CD8-positive, alpha-beta memory T cell (primary cell): ENCODE measurements at regions not wholly inside any gene's neighbourhood (a gene's known extent, or its start where the extent isn't known, plus 50 kb on each side); places are given as distances from the start of the nearest gene placed in this dataset.

Experiments
- CTCF ChIA-PET: fragments of 350-600 bp; sonication (Branson Sonifier 250); formaldehyde crosslinking; loops from one replicate; lab custom pipeline; 2021; ENCODE audit warnings: antibody characterized with exemption; lab: Charles Lee
- POLR2A ChIA-PET: fragments of 350-600 bp; sonication (Branson Sonifier 250); formaldehyde crosslinking; loops from one replicate; lab custom pipeline; 2021; ENCODE audit warnings: antibody characterized with exemption; lab: Charles Lee
- DNase-seq, 5 donors: peaks; one replicate each; pipeline versions ENCODE4 v3.0.0 to v3.0.0-alpha.2; 2020 to 2022; ENCODE audit warnings: mixed read lengths in 1 of 5
- H3K27ac ChIP-seq: one replicate; pipeline ENCODE4 v1.7.0; 2013; ENCODE audit warnings: low read depth, mild to moderate bottlenecking, low read length, moderate library complexity
- H3K27me3 ChIP-seq: 2 replicates; pipeline ENCODE4 v1.7.0; 2013; ENCODE audit warnings: low read length, mild to moderate bottlenecking; ENCODE audit not compliant: insufficient read depth, poor library complexity, severe bottlenecking
- H3K36me3 ChIP-seq: 2 replicates; pipeline ENCODE4 v1.7.0; 2013; ENCODE audit warnings: mild to moderate bottlenecking, low read length, moderate library complexity; ENCODE audit not compliant: insufficient read depth
- H3K4me1 ChIP-seq: 2 replicates; pipeline ENCODE4 v1.7.0; 2013; ENCODE audit warnings: mild to moderate bottlenecking, low read length, moderate library complexity; ENCODE audit not compliant: insufficient read depth
- H3K4me3 ChIP-seq: 2 replicates; pipeline ENCODE4 v1.7.0; 2013; ENCODE audit warnings: mild to moderate bottlenecking, low read length
- H3K9me3 ChIP-seq: 2 replicates; pipeline ENCODE4 v1.7.0; 2013; ENCODE audit warnings: mild to moderate bottlenecking, low read length
- H3K27ac Mint-ChIP-seq, 8 donors: one replicate each; pipeline ENCODE4 v1.8.0; 2020 to 2021; ENCODE audit warnings: mixed read lengths in 8 of 8, mild to moderate bottlenecking in 6 of 8, inconsistent platforms in 3 of 8, moderate library complexity in 3 of 8
- H3K27me3 Mint-ChIP-seq, 2 donors: one replicate each; pipeline ENCODE4 v1.8.0; 2020 to 2021; ENCODE audit warnings: mixed read lengths in 2 of 2, mild to moderate bottlenecking in 1 of 2, moderate library complexity in 1 of 2
- H3K36me3 Mint-ChIP-seq, 3 donors: one replicate each; pipeline ENCODE4 v1.8.0; 2020 to 2021; ENCODE audit warnings: mixed read lengths in 3 of 3, inconsistent platforms in 1 of 3, mild to moderate bottlenecking in 1 of 3
- H3K4me1 Mint-ChIP-seq, 3 donors: one replicate each; pipeline ENCODE4 v1.8.0; 2020 to 2021; ENCODE audit warnings: mixed read lengths in 3 of 3, inconsistent platforms in 1 of 3, mild to moderate bottlenecking in 1 of 3
- H3K4me3 Mint-ChIP-seq, 7 donors: one replicate each; pipeline ENCODE4 v1.8.0; 2020 to 2021; ENCODE audit warnings: mixed read lengths in 7 of 7, mild to moderate bottlenecking in 6 of 7, moderate library complexity in 4 of 7, inconsistent platforms in 2 of 7
- H3K9me3 Mint-ChIP-seq, 5 donors: one replicate each; pipeline ENCODE4 v1.8.0; 2020 to 2022; ENCODE audit warnings: mixed read lengths in 5 of 5, mild to moderate bottlenecking in 3 of 5, moderate library complexity in 2 of 5, inconsistent platforms in 1 of 5

- no peak for DNase-seq
- H3K36me3 Mint-ChIP-seq, result no peaks in the 10 kb centered on the region
- Histone ChIP-seq H3K27me3 (no peaks in the 10 kb centered on the region), H3K4me3 (no peak overlapping the region), H3K27ac (no peak overlapping the region), H3K36me3 (no peaks in the 10 kb centered on the region), H3K4me1 (no peaks in the 10 kb centered on the region), H3K9me3 (no peaks in the 10 kb centered on the region)
- no peaks in the 10 kb centered on the region for H3K27me3 Mint-ChIP-seq
- ChIA-PET POLR2A (no interaction called here), CTCF (no interaction called here)
- no peak overlapping the region for H3K4me3 Mint-ChIP-seq
- H3K4me1 Mint-ChIP-seq, result no peaks in the 10 kb centered on the region
- H3K9me3 Mint-ChIP-seq, result no peaks in the 10 kb centered on the region
- no peak overlapping the region for H3K27ac Mint-ChIP-seq
Observed at GRCh38 chr6:82078286-82078908, 169.1 kb downstream of the IBTK start.

- POLR2A ChIA-PET, result no interaction called here
- CTCF ChIA-PET, result no interaction called here
- no peaks in the 10 kb centered on the region for H3K27me3 ChIP-seq
- no peak overlapping the region for H3K27ac ChIP-seq
- Mint-ChIP-seq H3K27me3 (no peaks in the 10 kb centered on the region), H3K9me3 (no peaks in the 10 kb centered on the region), H3K27ac (peak overlapping the region in 1 of 8 donors; percentile 12), H3K4me3 (no peak overlapping the region), H3K4me1 (no peaks in the 10 kb centered on the region), H3K36me3 (no peaks in the 10 kb centered on the region)
- H3K4me1 ChIP-seq, result no peaks in the 10 kb centered on the region
- H3K4me3 ChIP-seq, result no peak overlapping the region
- H3K9me3 ChIP-seq, result no peaks in the 10 kb centered on the region
- no peaks in the 10 kb centered on the region for H3K36me3 ChIP-seq
- DNase-seq, result no peak
Observed at GRCh38 chr6:82076916-82077315, 170.6 kb downstream of the IBTK start.

GRCh38 chr6:82074556-82074955, 173.0 kb downstream of the IBTK start:
- H3K27me3 ChIP-seq, result no peaks in the 10 kb centered on the region
- no peak overlapping the region for H3K4me3 Mint-ChIP-seq

GRCh38 chr6:82073484-82073883, 174.1 kb downstream of the IBTK start:
- no peak overlapping the region for H3K4me3 ChIP-seq
- Mint-ChIP-seq H3K4me1 (no peaks in the 10 kb centered on the region), H3K27me3 (no peaks in the 10 kb centered on the region), H3K9me3 (no peaks in the 10 kb centered on the region), H3K4me3 (no peak overlapping the region), H3K36me3 (no peaks in the 10 kb centered on the region), H3K27ac (no peak overlapping the region)
- no peaks in the 10 kb centered on the region for H3K4me1 ChIP-seq
- H3K36me3 ChIP-seq, result no peaks in the 10 kb centered on the region
- POLR2A ChIA-PET, result no interaction called here
- CTCF ChIA-PET, result no interaction called here
- no peaks in the 10 kb centered on the region for H3K27me3 ChIP-seq
- DNase-seq, result no peak
- no peaks in the 10 kb centered on the region for H3K9me3 ChIP-seq
- no peak overlapping the region for H3K27ac ChIP-seq

More at GRCh38 chr6:82074556-82074955, 173.0 kb downstream of the IBTK start:
- Histone ChIP-seq H3K4me3 (no peak overlapping the region), H3K9me3 (no peaks in the 10 kb centered on the region), H3K36me3 (no peaks in the 10 kb centered on the region), H3K4me1 (no peaks in the 10 kb centered on the region), H3K27ac (no peak overlapping the region)
- H3K36me3 Mint-ChIP-seq, result no peaks in the 10 kb centered on the region
- no peak overlapping the region for H3K27ac Mint-ChIP-seq
- ChIA-PET CTCF (no interaction called here), POLR2A (no interaction called here)
- no peaks in the 10 kb centered on the region for H3K4me1 Mint-ChIP-seq
- DNase-seq, result no peak
- H3K27me3 Mint-ChIP-seq, result no peaks in the 10 kb centered on the region
- no peaks in the 10 kb centered on the region for H3K9me3 Mint-ChIP-seq

GRCh38 chr6:82072751-82073150, 174.8 kb downstream of the IBTK start:
- no peaks in the 10 kb centered on the region for H3K27me3 Mint-ChIP-seq
- H3K9me3 Mint-ChIP-seq, result no peaks in the 10 kb centered on the region
- Histone ChIP-seq H3K27me3 (no peaks in the 10 kb centered on the region), H3K36me3 (no peaks in the 10 kb centered on the region), H3K9me3 (no peaks in the 10 kb centered on the region), H3K27ac (no peak overlapping the region), H3K4me1 (no peaks in the 10 kb centered on the region), H3K4me3 (no peak overlapping the region)
- no peak overlapping the region for H3K4me3 Mint-ChIP-seq
- H3K27ac Mint-ChIP-seq, result no peak overlapping the region
- no peaks in the 10 kb centered on the region for H3K4me1 Mint-ChIP-seq
- DNase-seq, result no peak
- ChIA-PET CTCF (no interaction called here), POLR2A (no interaction called here)
- H3K36me3 Mint-ChIP-seq, result no peaks in the 10 kb centered on the region

GRCh38 chr6:82072121-82072521, 175.4 kb downstream of the IBTK start:
- H3K4me1 Mint-ChIP-seq, result no peaks in the 10 kb centered on the region
- CTCF ChIA-PET, result no interaction called here
- no peaks in the 10 kb centered on the region for H3K4me1 ChIP-seq
- POLR2A ChIA-PET, result no interaction called here
- no peak overlapping the region for H3K27ac ChIP-seq
- H3K27me3 Mint-ChIP-seq, result no peaks in the 10 kb centered on the region
- no peaks in the 10 kb centered on the region for H3K9me3 Mint-ChIP-seq
- no peak for DNase-seq
- H3K27me3 ChIP-seq, result no peaks in the 10 kb centered on the region
- H3K36me3 Mint-ChIP-seq, result no peaks in the 10 kb centered on the region
- H3K4me3 ChIP-seq, result no peak overlapping the region
- no peak overlapping the region for H3K27ac Mint-ChIP-seq
- H3K9me3 ChIP-seq, result no peaks in the 10 kb centered on the region
- H3K36me3 ChIP-seq, result no peaks in the 10 kb centered on the region
- H3K4me3 Mint-ChIP-seq, result no peak overlapping the region

- Mint-ChIP-seq H3K36me3 (no peaks in the 10 kb centered on the region), H3K27me3 (no peaks in the 10 kb centered on the region), H3K4me3 (no peak overlapping the region), H3K9me3 (no peaks in the 10 kb centered on the region), H3K27ac (no peak overlapping the region), H3K4me1 (no peaks in the 10 kb centered on the region)
- H3K36me3 ChIP-seq, result no peaks in the 10 kb centered on the region
- no peak for DNase-seq
- H3K9me3 ChIP-seq, result no peaks in the 10 kb centered on the region
- no peaks in the 10 kb centered on the region for H3K27me3 ChIP-seq
- no peak overlapping the region for H3K4me3 ChIP-seq
- H3K27ac ChIP-seq, result no peak overlapping the region
- H3K4me1 ChIP-seq, result no peaks in the 10 kb centered on the region
- CTCF ChIA-PET, result no interaction called here
- POLR2A ChIA-PET, result no interaction called here
Observed at GRCh38 chr6:82068721-82069120, 178.8 kb downstream of the IBTK start.

GRCh38 chr6:82066991-82067411, 180.5 kb downstream of the IBTK start:
- Mint-ChIP-seq H3K9me3 (no peaks in the 10 kb centered on the region), H3K36me3 (no peaks in the 10 kb centered on the region), H3K4me1 (no peaks in the 10 kb centered on the region), H3K27me3 (no peaks in the 10 kb centered on the region), H3K4me3 (no peak overlapping the region), H3K27ac (no peak overlapping the region)
- Histone ChIP-seq H3K27me3 (no peaks in the 10 kb centered on the region), H3K4me3 (no peak overlapping the region), H3K4me1 (no peaks in the 10 kb centered on the region), H3K27ac (no peak overlapping the region), H3K9me3 (no peaks in the 10 kb centered on the region), H3K36me3 (no peaks in the 10 kb centered on the region)
- ChIA-PET CTCF (no interaction called here), POLR2A (no interaction called here)
- DNase-seq, result no peak

- CTCF ChIA-PET, result no interaction called here
- no peak overlapping the region for H3K27ac Mint-ChIP-seq
Observed at GRCh38 chr6:82066196-82066595, 181.3 kb downstream of the IBTK start.

More at GRCh38 chr6:82066196-82066595, 181.3 kb downstream of the IBTK start:
- H3K4me3 ChIP-seq, result no peak overlapping the region
- no peaks in the 10 kb centered on the region for H3K36me3 ChIP-seq
- POLR2A ChIA-PET, result no interaction called here
- no peaks in the 10 kb centered on the region for H3K27me3 ChIP-seq
- no peaks in the 10 kb centered on the region for H3K36me3 Mint-ChIP-seq
- H3K4me1 Mint-ChIP-seq, result no peaks in the 10 kb centered on the region
- no peak overlapping the region for H3K4me3 Mint-ChIP-seq
- no peaks in the 10 kb centered on the region for H3K9me3 ChIP-seq
- DNase-seq, result no peak
- no peaks in the 10 kb centered on the region for H3K27me3 Mint-ChIP-seq
- no peaks in the 10 kb centered on the region for H3K4me1 ChIP-seq
- no peak overlapping the region for H3K27ac ChIP-seq
- H3K9me3 Mint-ChIP-seq, result no peaks in the 10 kb centered on the region
